CD4-positive, alpha-beta T cell treated with Interleukin-12 subunit alpha and Interleukin-12 subunit beta, for 1 hour (primary cell): ENCODE measurements at regions not wholly inside any gene's neighbourhood (a gene's known extent, or its start where the extent isn't known, plus 50 kb on each side); places are given as distances from the start of the nearest gene placed in this dataset.
"Not testable (repeated sequence)": the region's sequence is repeated elsewhere in the genome, so short reads cannot be mapped to it uniquely, and the experiment has no call there.

ENCODE experiments used
- DNase-seq: peaks from one replicate; pipeline ENCODE4 v3.0.0-alpha.2; 2020

- no peak for DNase-seq
Measured at GRCh38 chr22:48486134-48486532, 1341.5 kb downstream of the BRD1 start.

GRCh38 chr22:48485149-48486133 lies 1342.2 kb downstream of the BRD1 start:
- DNase-seq: no peak

GRCh38 chr22:48483764-48484528 lies 1343.7 kb downstream of the BRD1 start:
- no peak for DNase-seq

- DNase-seq: no peak
Measured at GRCh38 chr22:48482771-48483170, 1344.9 kb downstream of the BRD1 start.

- DNase-seq: not testable (repeated sequence)
Measured at GRCh38 chr22:48482198-48482597, 1345.5 kb downstream of the BRD1 start.

GRCh38 chr22:48481748-48482147 lies 1345.9 kb downstream of the BRD1 start:
- DNase-seq: no peak

GRCh38 chr22:48478529-48479265 lies 1349.0 kb downstream of the BRD1 start:
- no peak for DNase-seq

GRCh38 chr22:48478124-48478523 lies 1349.5 kb downstream of the BRD1 start:
- DNase-seq: no peak

GRCh38 chr22:48477031-48477721 lies 1350.5 kb downstream of the BRD1 start:
- no peak for DNase-seq

GRCh38 chr22:48476577-48476976 lies 1351.1 kb downstream of the BRD1 start:
- no peak for DNase-seq

GRCh38 chr22:48475661-48476345 lies 1351.9 kb downstream of the BRD1 start:
- no peak for DNase-seq

- no peak for DNase-seq
Measured at GRCh38 chr22:48474881-48475280, 1352.8 kb downstream of the BRD1 start.

GRCh38 chr22:48473202-48473601 lies 1354.5 kb downstream of the BRD1 start:
- no peak for DNase-seq

- DNase-seq: no peak
Measured at GRCh38 chr22:48464246-48464645, 1363.4 kb downstream of the BRD1 start.

- DNase-seq: no peak
Measured at GRCh38 chr22:48459859-48460823, 1367.5 kb downstream of the BRD1 start.

GRCh38 chr22:48459259-48459658 lies 1368.4 kb downstream of the BRD1 start:
- no peak for DNase-seq

GRCh38 chr22:48456449-48456848 lies 1371.2 kb downstream of the BRD1 start:
- DNase-seq: no peak

GRCh38 chr22:48453751-48454485 lies 1373.8 kb downstream of the BRD1 start:
- DNase-seq: no peak

- no peak for DNase-seq
Measured at GRCh38 chr22:48453171-48453570, 1374.5 kb downstream of the BRD1 start.

- no peak for DNase-seq
Measured at GRCh38 chr22:48452766-48453165, 1374.9 kb downstream of the BRD1 start.
